ENCODE measurements at regions not wholly inside any gene's neighbourhood (a gene's known extent, or its start where the extent isn't known, plus 50 kb on each side); places are given as distances from the start of the nearest gene placed in this dataset.

DNA sequence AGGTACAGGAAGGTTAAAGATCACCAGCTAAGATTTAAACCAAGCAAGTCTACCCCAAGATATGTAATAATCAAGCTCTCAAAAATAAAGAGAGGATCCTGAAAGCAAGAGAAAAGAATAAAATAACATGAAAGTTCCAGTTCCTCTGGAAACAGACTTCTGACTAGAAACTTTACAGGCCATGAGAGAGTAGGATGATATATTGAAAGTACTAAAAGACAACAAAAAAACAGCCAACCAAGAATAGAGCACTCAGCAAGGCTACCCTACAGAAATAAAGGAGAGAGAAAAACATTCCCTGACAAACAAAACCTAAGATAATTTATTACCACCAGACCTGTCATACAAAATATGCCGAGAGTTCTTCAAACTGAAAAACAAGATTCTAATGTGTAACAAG lies 450.5 kb downstream of the ARAP2 start:
- no peak for DNase-seq (ENCODE audit: extremely low read depth, low read depth)
- H3K4me3 ChIP-seq (replicated peaks; ENCODE audit: low read depth, low read length), result no peak overlapping the region
- TF ChIP-seq, protein P1, sequence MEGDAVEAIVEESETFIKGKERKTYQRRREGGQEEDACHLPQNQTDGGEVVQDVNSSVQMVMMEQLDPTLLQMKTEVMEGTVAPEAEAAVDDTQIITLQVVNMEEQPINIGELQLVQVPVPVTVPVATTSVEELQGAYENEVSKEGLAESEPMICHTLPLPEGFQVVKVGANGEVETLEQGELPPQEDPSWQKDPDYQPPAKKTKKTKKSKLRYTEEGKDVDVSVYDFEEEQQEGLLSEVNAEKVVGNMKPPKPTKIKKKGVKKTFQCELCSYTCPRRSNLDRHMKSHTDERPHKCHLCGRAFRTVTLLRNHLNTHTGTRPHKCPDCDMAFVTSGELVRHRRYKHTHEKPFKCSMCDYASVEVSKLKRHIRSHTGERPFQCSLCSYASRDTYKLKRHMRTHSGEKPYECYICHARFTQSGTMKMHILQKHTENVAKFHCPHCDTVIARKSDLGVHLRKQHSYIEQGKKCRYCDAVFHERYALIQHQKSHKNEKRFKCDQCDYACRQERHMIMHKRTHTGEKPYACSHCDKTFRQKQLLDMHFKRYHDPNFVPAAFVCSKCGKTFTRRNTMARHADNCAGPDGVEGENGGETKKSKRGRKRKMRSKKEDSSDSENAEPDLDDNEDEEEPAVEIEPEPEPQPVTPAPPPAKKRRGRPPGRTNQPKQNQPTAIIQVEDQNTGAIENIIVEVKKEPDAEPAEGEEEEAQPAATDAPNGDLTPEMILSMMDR (IDR thresholded peaks at IDR 0.05; ENCODE audit: low read depth, low read length, missing control alignments), result no peak

DNA sequence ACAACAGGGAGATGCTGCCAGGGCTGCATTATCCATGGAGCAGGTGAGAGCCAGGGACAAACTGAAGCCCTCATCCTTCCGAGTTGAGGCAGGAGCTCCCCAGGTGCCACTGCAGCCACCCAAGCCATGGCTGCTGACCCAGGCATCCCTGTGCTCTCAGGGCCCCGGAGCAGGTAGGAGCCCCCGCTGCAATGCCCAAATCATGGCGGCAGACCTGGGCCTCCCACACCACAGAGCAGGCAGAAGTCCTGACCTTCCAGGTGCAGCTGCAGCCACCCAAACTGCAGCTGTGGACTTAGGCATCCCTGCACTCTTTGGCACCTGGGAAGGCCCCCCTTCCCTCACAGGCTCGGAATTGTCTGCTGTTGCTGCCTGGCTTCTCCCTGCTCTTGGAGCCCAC lies 443.6 kb downstream of the ARAP2 start:
- DNase-seq (ENCODE audit: extremely low read depth, low read depth), result no peak

DNA sequence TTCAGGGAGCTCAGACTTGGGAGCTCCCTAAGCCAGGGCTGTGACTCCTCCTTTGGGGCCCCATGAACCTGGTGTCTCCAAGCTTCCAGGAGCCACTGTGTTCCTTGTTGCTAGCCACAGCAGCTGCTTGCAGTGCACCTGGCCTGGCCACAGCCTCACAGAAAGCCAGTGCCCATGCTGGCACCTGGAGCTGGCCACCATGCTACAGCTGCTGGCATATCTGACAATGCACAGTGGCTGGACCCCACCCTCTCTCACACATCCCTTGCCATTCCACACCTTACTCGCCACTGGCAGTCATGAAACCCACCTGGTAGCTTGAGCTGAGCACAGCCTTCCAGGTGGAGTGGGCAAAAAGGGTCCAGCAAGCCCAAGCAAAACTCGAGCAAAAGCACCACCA lies 441.7 kb downstream of the ARAP2 start:
- DNase-seq (ENCODE audit: extremely low read depth, low read depth), result no peak
- TF ChIP-seq, protein P1 (IDR thresholded peaks at IDR 0.05; ENCODE audit: low read depth, low read length, missing control alignments), result no peak

More for the DNA sequence above, 443.6 kb downstream of the ARAP2 start:
- TF ChIP-seq, protein P1 (IDR thresholded peaks at IDR 0.05; ENCODE audit: low read depth, low read length, missing control alignments), result no peak
- no peak overlapping the region for H3K4me3 ChIP-seq (replicated peaks; ENCODE audit: low read depth, low read length)

DNA sequence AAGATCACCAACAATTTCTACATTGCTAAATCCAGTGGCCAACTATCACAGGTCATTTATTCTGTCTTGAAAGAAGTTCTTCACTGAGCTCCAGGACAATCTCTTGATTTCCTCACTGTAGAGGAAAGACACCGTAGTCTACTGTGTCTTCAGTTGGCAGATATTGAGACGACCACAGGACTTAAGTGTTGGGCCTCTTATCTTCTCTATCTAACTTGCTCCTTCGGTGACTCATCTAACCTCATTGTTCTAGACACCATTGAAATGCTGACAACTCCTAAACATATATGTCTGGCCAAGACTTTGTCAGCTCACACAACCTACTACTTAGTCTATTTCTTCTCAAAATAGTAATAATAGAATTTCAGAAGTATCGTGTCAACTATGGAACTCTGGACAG lies 425.8 kb downstream of the ARAP2 start:
- no peak overlapping the region for H3K4me3 ChIP-seq (replicated peaks; ENCODE audit: low read depth, low read length)
- DNase-seq (ENCODE audit: extremely low read depth, low read depth), result no peak
- TF ChIP-seq, protein P1 (IDR thresholded peaks at IDR 0.05; ENCODE audit: low read depth, low read length, missing control alignments), result no peak

More for the DNA sequence above, 441.7 kb downstream of the ARAP2 start:
- H3K4me3 ChIP-seq (replicated peaks; ENCODE audit: low read depth, low read length), result no peak overlapping the region

DNA sequence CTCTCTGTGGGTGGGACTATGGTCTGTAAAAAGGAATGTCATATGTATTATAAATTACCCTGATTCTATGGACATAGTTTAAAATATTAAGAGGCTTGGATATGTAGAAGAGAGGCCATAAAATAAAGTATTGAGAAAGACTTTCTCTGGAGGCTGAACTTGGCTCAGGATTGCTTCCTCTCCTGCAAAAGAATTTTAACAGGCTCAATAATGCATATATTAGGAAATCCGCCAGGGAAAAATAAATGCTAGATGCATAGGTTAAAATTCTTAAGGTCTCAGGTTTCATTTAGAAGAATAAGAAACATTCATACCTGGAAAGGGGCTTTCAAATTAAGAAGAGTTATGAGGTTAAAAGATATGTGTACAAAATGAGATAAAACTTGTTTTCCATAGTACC lies 424.3 kb downstream of the ARAP2 start:
- no peak overlapping the region for H3K4me3 ChIP-seq (replicated peaks; ENCODE audit: low read depth, low read length)
- TF ChIP-seq, protein P1 (IDR thresholded peaks at IDR 0.05; ENCODE audit: low read depth, low read length, missing control alignments), result no peak
- DNase-seq (ENCODE audit: extremely low read depth, low read depth), result no peak

DNA sequence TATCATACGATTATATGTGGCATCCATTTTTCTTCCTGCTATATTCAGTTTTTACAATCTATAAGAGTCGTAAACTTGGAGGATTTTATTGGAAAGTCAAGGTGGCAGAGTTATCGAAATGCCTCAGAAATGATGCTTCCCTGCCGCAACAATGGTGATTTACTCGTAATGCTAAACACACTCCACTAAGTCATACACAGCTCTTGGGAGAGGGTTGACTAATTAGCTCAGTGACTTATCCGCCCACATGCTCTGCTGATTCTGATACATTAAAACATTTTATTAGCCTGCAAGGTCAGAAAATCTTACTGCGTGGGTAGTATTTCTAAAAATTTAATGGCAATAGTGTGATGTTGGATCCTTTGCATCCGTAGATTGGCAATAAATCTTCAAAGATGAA lies 420.1 kb downstream of the ARAP2 start:
- H3K4me3 ChIP-seq (replicated peaks; ENCODE audit: low read depth, low read length), result no peak overlapping the region
- TF ChIP-seq, protein P1 (IDR thresholded peaks at IDR 0.05; ENCODE audit: low read depth, low read length, missing control alignments), result no peak
- DNase-seq (ENCODE audit: extremely low read depth, low read depth), result no peak

DNA sequence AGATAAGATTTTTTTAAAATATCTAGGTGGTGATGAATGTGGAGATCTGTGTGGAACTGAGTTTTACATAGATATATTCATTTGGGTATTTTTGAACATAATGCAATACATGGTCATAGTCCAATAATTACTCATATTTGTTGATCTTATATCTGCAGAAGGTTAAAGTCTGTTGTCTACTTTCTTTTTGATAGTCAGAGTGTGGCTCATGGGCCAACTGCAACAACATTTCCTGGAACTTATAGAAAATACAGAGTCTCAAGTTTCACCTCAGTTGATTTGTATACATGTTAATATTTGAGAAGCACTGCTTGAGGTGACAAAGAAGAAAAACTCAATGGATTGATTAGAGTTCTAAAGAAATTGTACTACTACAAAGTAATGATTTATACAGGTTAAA lies 408.4 kb downstream of the ARAP2 start:
- no peak overlapping the region for H3K4me3 ChIP-seq (replicated peaks; ENCODE audit: low read depth, low read length)
- TF ChIP-seq, protein P1 (IDR thresholded peaks at IDR 0.05; ENCODE audit: low read depth, low read length, missing control alignments), result no peak
- DNase-seq (ENCODE audit: extremely low read depth, low read depth), result no peak

All from HFF-Myc (cell line).